NOMO-1 treated with DMSO at 0.1 percent for 48 hours (cell line): ENCODE measurements at regions not wholly inside any gene's neighbourhood (a gene's known extent, or its start where the extent isn't known, plus 50 kb on each side); places are given as distances from the start of the nearest gene placed in this dataset.

Source experiments
- DNase-seq: peaks from one replicate; lab custom pipeline; 2025; ENCODE audit not compliant: unreplicated experiment; lab: John Stamatoyannopoulos, UW

DNA sequence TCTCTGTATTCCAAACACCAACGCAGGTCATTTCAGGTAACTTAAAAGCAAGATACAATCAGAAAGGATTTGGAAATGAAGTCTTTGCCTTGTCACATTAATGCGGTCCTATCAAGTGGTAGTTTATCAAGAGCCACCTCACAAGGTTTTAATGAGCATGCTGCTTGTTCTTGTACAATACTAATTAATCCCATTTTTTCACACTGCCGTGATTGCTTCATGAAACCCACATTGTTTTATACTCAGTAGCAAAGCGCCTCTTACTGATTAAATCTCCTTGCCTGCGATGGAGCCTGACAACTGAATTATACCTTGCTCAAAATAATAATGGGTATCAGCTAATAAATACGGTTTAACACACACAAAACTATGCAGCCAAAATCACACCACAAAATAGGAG, 234.1 kb upstream of the TSHZ2 start:
- DNase-seq, result no peak

DNA sequence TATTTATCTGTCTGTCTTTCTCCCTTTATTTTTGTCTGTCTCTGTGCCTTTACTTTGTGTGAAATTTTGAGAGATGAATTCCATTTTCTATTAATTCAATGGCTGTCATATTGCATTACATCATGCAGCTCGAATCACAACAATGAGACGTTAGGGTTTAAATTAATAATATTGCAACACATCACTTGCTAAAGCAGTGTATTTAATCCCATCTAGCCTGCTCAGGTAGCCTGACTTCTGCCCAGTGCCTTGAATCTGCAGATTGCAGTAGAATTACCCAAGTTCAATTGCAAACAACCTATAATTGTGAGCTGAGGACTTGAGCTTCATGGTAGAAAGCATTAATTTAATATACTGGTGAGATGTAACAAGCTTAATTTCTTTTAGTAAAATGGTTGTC, 235.7 kb upstream of the TSHZ2 start:
- no peak for DNase-seq

DNA sequence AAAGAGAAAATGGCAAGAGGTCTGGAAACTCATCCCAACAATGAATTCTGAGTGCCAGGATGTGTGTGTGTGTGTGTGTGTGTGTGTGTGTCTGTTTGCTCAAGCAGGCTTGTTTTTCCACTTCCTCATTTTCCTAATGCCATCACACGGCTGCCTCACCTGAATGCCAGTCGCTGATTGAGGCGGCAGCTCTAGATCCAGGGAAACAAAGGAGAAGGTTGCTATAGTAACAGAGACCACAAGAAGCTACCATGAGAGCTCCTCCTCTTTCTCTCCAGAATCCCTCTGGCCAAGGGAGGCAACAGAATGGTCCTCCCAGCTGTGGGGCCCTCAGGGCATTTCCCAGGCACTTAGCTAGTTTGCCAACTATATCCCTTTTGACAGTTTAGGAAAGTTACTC, 241.1 kb upstream of the TSHZ2 start:
- no peak for DNase-seq

DNA sequence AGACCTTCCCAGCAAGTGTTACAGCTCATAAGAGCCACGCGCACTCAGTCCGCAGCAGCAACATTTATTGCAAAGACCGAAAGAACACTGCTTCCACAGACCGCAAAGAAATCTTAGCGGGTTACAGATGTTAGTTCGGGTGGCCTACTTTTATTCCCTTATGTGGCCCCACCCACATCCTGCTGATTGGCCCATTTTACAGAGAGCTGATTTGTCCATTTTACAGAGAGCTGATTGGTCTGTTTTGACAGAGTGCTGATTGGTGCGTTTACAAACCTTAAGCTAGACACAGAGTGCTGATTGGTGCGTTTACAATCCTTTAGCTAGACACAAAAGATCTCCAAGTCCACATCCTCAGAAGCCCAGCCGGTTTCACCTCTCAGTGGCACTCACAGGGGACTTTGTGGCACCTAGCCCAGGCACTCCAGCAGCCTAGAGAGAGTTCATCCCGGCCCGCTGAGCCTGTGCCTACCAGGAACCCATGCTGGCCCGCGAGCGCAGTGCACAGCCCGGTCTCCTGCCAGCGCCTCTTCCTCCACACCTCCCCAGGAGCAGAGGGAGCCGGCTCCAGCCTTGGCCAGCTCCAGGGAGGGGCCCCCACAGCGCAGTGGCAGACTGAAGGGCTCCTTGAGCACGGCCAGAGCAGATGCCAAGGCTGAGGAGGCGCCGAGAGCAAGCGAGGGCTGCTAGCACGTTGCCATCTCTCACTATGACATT, 244.3 kb upstream of the TSHZ2 start:
- DNase-seq, result no peak

DNA sequence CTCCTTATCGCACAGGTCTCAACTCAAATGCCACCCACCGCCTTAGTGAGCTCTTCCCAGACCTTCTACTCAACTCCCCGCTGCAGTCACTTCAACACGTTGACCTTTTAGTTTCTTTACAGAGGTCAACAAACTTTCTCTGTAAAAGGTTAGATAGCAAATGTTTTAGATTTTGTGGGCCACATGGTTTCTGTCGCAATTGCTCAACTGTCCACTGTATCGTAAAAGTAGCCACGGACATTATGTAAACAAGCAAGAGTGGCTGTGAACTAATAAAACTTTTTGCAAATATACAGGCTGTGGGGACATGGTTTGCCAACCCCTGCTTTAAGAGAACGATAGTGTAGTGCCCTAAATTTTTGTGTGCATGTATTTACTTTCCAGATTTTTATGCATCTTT, 247.6 kb upstream of the TSHZ2 start:
- no peak for DNase-seq

DNA sequence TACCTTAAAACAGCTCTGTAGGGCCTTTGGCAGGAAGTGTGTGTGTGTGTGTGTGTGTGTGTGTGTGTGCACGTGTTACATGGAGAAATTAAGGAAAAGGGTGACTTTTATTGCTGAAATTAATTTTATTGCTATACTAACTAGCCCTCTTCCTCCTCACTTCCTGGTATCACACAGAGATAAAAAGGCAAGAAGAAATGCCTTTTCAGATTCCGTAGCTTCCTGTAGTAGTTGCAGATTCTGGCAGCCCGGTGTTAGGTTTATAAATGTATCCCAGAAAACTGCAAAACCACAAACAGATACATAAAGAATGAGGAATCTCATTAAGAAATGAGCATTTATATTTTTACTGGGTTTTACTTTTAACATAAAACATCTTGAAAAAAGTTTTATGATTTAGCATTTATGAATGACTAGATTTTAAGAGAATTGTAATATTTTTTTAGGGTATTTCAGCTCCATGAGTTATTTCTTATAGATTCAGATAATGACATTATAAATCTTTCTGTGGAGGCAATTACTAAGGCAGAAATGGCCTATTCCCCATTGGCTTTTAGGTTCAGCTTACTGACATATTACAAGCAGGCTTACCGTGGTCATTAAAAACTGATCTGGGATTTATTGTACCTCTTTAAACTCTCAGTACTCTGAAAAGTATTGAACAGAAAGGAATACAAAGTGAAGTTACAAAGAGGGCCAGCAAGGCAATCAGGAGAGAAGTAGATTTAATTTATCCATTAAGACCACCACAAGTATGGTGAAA, 249.1 kb upstream of the TSHZ2 start:
- DNase-seq, result no peak

DNA sequence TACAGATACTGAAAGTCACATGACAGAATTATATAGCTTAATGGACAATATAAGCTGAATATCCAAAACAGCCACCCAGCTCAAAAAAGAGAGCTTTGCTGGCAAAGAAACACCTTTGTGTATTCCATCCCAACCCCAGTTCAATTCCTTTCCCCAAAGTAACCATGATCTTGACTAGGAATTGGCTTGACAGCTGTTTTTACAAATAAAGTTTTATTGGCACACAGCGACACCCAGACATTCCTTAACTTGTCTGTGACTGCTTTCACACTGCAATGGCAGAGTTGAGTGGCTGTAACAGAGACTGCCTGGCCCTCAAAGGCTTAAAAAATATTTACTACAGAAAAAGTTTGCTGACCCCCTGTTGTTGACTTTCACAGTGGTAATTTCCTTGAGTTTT, 264.0 kb upstream of the TSHZ2 start:
- no peak for DNase-seq

DNA sequence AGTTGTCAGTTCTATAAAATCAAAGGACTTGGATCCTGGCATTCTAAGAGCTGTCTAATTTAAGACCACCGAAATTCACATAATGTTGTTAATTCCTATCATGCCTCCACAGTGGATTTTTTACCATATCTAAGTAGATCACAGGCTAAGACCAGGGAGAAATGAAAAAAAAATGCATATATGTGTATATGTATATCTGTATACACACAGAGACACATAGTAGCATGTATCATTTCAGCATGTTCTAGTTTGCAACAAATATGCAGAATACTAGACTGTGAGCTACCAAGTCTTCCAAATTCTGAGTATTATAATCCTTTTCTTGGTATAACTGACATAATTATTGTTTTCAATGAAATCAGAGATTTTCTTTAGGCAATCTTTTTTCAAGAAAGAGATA, 267.6 kb upstream of the TSHZ2 start:
- DNase-seq, result no peak

DNA sequence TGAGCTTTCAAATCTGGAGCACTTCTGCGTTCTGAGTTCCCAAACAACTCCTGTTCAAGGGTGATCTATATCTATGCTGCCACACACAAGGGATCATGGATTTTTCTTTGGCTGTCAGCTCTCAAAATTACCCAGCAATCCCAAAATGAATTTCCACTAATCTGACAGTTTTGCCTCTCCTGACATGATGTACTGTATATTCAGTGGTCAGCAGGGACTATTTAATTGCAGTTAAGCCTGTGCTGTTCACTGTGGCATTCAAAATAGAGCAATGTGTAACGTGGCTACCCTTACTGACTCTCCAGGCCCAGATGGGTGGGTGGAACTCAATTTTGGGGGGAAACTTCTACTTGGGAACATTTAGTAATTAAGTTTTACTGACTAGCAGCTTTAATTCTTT, 283.8 kb upstream of the TSHZ2 start:
- DNase-seq, result no peak

DNA sequence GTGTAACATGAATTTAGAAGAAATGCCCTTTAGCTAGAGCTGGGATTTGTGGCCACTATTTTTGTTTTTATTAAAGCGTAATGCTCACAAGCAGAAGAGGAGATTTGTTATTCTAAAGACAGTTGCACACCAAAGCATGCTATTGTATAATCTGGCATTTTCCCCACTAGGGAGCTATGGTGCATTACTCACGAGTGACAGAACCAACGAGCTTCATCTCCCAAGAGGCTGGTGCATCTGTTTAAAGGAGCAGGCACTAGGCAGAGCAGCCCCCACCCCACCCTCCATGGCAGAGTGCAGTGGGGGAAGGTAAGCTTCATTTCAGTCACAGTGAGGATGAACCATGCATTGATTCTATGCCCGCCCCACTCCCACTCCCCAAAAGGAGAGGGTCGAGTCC, 287.3 kb upstream of the TSHZ2 start:
- no peak for DNase-seq

DNA sequence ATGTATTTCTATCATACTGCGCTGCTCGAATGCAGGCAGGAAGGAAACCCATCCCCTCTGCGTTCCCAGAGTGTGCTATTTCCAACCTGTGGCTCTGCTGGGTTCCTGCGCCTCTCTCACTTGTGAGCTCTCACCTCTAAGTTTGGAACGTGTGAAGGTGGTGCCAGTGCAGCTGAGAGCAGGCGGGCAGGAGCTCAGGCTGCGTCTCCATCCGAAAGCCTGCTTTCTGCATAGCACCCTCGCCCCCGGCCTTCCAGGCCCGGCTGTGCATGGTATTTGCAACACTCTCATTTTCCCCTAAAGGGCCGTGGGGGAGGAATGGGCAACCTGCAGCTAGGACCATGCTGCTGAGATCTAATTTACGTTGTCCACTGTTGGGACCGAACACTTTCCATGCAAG, 288.0 kb upstream of the TSHZ2 start:
- DNase-seq, result no peak

DNA sequence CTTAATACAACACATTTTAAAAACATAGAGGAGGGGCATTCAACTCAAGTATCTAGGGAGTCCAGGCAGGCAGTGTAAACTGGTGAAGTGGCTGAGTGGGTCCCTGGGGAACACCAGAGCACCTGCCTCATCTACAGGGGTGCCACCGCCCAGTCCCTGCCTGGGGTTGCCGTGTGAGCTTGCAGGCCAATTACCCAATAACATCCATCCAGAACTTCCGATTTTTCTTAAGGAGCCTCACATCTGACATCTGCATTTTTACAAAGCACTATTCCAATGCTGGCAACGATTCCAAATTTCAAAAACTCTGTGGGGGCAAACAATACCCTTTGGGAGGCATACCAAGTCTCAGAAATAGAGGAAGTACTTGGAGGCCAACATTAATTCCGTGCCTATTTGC, 288.4 kb upstream of the TSHZ2 start:
- DNase-seq, result peak; percentile 46

DNA sequence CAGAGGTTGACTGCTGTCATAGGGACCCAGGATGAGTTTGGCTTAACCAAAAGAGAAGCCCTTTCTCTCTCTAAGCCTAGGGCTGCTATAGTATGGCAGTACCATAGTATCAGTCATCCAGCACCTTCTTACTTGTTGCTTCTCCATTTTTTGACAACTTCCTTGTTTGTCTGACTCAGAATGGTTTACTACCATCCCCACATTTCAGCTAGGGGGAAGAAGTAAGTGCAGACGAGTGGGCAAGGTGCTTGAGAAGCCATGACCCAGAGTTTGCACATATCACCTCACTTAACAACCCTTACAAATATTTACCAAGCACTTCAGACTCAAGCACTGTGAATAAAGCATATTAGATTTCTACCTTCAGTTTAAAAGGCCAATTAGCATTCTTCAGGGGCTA, 289.9 kb upstream of the TSHZ2 start:
- DNase-seq, result peak; percentile 91

DNA sequence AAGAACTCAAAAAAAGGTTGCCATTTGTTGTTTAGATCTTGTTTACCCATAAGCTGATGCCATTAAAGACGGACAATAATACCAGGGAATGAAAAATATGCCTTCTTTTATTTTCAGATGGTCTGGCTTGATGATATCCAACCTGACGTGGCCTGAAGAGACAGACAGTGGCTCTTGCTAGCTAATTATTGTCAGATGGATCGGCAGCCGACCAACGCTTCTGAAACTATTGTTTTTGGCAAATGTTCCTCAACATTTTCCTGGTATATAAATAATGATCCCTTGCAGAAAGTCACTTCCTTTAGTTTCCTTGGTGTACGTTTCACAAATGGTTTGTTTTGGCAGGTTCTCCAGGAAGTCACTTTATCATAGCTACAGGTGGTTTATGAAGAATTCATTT, 290.9 kb upstream of the TSHZ2 start:
- DNase-seq, result no peak

DNA sequence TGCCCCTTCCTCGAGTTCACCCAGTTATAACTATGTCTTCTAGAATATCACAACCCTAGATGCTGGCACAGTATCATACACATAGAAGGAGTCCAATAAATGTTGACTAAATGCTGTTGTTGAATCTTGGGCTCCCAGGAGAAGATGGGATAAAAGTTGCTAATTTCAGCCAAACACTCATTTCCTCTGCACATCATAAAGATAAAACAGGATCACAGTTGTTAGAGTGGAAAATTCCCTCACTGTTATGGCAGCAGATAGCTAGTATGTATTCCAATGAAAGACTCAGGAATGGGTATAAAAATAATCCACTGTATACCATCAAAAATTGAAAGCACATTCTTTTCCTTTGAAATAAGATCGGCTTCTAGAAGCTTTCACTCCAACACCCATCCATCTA, 294.9 kb upstream of the TSHZ2 start:
- no peak for DNase-seq

DNA sequence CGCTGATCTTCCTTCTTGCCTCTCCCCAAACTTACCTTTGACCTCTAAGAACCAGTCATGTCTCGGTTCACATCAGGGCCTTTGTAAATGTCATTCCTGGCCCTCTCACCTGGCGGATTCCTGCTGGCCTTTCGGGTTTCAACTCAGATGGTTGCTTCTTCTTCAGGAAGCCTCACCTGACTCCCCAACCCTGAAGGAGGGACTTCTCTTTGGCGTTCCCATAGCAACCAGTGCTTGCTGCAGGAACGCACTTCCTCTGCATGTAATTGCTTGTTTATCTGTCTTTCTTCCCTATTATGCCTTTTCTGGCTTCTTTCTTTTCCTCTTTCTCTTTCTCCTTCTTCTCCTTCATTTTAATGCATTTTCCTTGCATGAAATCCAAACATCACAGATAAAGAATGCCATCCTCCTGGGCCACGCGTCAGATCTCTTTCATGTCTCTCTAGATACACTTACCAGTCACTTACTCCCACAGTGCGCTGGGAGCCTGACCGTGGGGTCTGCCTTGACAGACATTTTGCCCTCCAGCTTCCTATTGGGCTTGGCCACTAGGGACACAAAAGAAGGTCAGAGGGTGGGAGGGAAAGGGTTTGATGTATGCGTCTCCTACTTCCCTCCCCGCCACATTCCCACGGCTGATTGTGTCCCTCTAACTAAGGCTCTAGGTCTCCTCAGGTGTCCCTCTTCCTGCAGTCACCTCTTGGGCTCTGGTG, 295.7 kb upstream of the TSHZ2 start:
- DNase-seq, result peak; percentile 60

DNA sequence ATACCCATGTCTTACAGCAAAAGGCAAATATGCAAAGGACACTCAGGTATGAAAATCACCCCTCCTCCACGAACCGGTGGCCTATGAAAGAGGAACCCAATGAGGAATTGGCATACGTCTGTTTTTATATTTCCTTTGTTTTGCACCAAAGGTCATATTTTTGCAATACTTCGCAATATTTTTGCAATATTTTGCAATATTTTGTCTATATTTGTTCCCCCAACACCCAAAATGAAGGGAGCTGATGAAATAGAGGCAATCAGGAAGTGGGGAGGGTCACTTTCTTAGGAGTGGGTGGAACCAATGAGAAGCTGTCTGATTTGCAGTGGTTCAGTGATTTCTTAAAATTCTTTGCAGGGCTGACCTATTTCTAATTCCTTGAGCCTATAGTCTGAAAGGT, 296.8 kb upstream of the TSHZ2 start:
- DNase-seq, result peak; percentile 95

DNA sequence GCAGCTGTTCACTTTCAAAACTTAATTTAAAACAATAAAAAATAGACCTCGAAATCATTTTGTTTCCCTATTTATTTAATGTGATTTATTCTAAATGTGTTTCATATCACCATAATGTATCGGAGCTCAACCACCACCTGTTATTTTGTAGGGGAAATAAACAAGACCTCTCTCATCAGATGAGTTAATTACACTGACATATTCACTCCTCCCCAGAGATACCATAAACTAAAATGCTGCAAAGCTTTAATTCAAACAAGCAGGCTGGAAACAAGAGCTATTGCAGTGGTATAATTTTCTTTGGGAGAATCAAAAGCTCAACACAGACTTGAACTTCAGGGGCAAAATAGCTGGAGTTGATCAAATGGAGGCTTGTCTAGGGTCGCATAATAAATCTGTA, 303.5 kb upstream of the TSHZ2 start:
- no peak for DNase-seq

DNA sequence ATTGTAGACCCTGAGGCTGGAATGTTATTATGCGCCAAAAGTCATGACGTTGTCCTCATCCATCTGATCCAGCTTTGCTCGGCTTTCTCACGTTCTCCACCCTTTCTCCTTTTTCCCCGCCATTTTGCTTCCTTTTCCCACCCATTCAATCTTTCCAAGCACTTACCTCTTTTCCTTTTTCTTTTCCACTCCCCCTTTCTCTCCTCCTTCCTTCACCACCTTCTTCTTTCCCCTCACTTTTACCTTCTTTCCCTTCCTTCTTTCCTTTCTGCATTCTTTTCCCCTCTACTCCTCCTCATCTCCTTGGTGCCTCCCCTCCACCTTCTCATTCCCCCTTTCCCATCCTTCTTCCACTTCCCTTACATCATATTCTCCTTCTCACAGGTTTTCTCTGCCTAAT, 304.8 kb upstream of the TSHZ2 start:
- no peak for DNase-seq

DNA sequence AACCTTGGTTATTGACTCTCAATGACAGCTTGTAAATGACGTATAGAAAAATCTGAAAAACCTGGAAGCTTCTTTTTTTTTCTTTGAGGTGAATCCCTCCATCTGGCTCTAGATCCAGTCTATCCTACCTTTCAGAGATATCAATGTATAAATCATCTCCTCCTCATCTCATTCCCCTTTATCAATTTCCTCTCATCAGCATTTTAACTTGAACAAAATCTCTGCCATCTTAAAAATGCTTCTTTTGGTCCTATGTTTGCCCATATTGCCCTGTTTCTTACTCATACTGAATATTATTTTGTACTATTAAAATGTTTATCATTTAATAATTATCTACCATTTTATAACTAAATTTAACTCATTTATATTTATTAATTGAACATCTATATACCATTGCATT, 306.7 kb upstream of the TSHZ2 start:
- no peak for DNase-seq

DNA sequence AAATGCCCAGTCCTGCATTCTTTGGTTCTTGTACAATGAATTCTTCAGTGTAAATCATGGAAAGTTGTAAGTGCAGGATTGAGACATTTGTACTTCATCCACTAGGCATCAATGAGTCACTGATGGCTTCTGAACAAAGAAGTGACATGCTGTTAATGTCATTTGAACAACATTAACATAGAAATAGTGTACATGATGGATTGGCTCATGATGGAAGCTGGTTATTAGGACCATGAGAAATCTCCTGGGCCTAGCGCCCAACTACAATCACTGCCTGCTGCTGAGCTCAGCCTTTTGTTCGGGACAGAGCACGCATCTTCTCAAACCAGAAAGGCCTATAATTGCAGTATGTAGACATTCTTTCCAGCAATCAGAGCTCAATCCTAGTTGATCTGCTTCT, 316.8 kb upstream of the TSHZ2 start:
- DNase-seq, result no peak

DNA sequence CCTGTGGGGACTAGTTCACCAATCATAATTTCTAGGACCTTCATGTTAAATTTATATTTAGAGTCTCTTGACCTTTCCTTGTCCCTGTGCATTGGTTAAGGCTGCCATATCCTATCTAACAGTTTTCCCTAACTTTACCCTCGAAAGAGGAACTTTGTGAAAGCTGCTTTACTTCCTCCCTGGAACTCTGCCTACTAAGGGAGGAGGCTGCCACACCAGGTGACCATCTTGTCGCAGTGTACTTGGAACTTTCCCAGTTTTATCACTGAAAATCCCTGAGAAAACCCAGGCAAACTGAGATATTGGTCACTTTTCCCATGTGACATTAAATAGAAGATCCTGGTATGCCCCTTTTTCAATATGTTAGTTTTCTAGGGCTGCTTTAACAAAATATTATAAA, 317.6 kb upstream of the TSHZ2 start:
- no peak for DNase-seq
